ENCODE measurements at regions not wholly inside any gene's neighbourhood (a gene's known extent, or its start where the extent isn't known, plus 50 kb on each side); places are given as distances from the start of the nearest gene placed in this dataset.

- Histone ChIP-seq H3K9me3 (ENCODE audit: control insufficient read depth in 2 of 2, low read length in 2 of 2) (no peaks in the 10 kb centered on the region), H3K9ac (ENCODE audit: low read depth in 1 of 2, low read length in 2 of 2) (no peak overlapping the region), H3K4me3 (ENCODE audit: low read length in 2 of 2) (no peak overlapping the region), H3K36me3 (ENCODE audit: control insufficient read depth in 2 of 2, insufficient read depth in 2 of 2, low read length in 2 of 2) (no peaks in the 10 kb centered on the region), H3K27ac (ENCODE audit: low read depth in 2 of 2, low read length in 2 of 2) (no peak overlapping the region), H3K27me3 (ENCODE audit: control insufficient read depth in 2 of 2, insufficient read depth in 2 of 2, low read length in 2 of 2) (peaks cover 0 to 2% of the 10 kb centered on the region in 2 donors), H3K4me1 (ENCODE audit: control insufficient read depth in 2 of 2, insufficient read depth in 2 of 2, low read length in 2 of 2) (no peaks in the 10 kb centered on the region)
These were observed 118.9 kb upstream of the IRX3 start for GRCh38 chr16:54405478-54405877.

GRCh38 chr16:54403580-54403979 lies 117.0 kb upstream of the IRX3 start:
- no peaks in the 10 kb centered on the region for H3K4me1 ChIP-seq (ENCODE audit: control insufficient read depth in 2 of 2, insufficient read depth in 2 of 2, low read length in 2 of 2)
- H3K36me3 ChIP-seq (ENCODE audit: control insufficient read depth in 2 of 2, insufficient read depth in 2 of 2, low read length in 2 of 2), result no peaks in the 10 kb centered on the region
- H3K27ac ChIP-seq (ENCODE audit: low read depth in 2 of 2, low read length in 2 of 2), result no peak overlapping the region

GRCh38 chr16:54402873-54403272 lies 116.3 kb upstream of the IRX3 start:
- H3K4me3 ChIP-seq (ENCODE audit: low read length in 2 of 2), result no peak overlapping the region
- H3K27me3 ChIP-seq (ENCODE audit: control insufficient read depth in 2 of 2, insufficient read depth in 2 of 2, low read length in 2 of 2), result peaks cover 0 to 3% of the 10 kb centered on the region in 2 donors
- no peaks in the 10 kb centered on the region for H3K36me3 ChIP-seq (ENCODE audit: control insufficient read depth in 2 of 2, insufficient read depth in 2 of 2, low read length in 2 of 2)
- no peak overlapping the region for H3K9ac ChIP-seq (ENCODE audit: low read depth in 1 of 2, low read length in 2 of 2)
- H3K4me1 ChIP-seq (ENCODE audit: control insufficient read depth in 2 of 2, insufficient read depth in 2 of 2, low read length in 2 of 2), result no peaks in the 10 kb centered on the region
- H3K9me3 ChIP-seq (ENCODE audit: control insufficient read depth in 2 of 2, low read length in 2 of 2), result no peaks in the 10 kb centered on the region
- no peak overlapping the region for H3K27ac ChIP-seq (ENCODE audit: low read depth in 2 of 2, low read length in 2 of 2)

More at GRCh38 chr16:54403580-54403979, 117.0 kb upstream of the IRX3 start:
- no peaks in the 10 kb centered on the region for H3K9me3 ChIP-seq (ENCODE audit: control insufficient read depth in 2 of 2, low read length in 2 of 2)
- H3K9ac ChIP-seq (ENCODE audit: low read depth in 1 of 2, low read length in 2 of 2), result no peak overlapping the region
- no peak overlapping the region for H3K4me3 ChIP-seq (ENCODE audit: low read length in 2 of 2)
- H3K27me3 ChIP-seq (ENCODE audit: control insufficient read depth in 2 of 2, insufficient read depth in 2 of 2, low read length in 2 of 2), result peaks cover 0 to 1% of the 10 kb centered on the region in 2 donors

- Histone ChIP-seq H3K4me3 (ENCODE audit: low read length in 2 of 2) (no peak overlapping the region), H3K4me1 (ENCODE audit: control insufficient read depth in 2 of 2, insufficient read depth in 2 of 2, low read length in 2 of 2) (no peaks in the 10 kb centered on the region), H3K9me3 (ENCODE audit: control insufficient read depth in 2 of 2, low read length in 2 of 2) (no peaks in the 10 kb centered on the region), H3K27me3 (ENCODE audit: control insufficient read depth in 2 of 2, insufficient read depth in 2 of 2, low read length in 2 of 2) (peaks cover 0 to 3% of the 10 kb centered on the region in 2 donors), H3K36me3 (ENCODE audit: control insufficient read depth in 2 of 2, insufficient read depth in 2 of 2, low read length in 2 of 2) (no peaks in the 10 kb centered on the region), H3K9ac (ENCODE audit: low read depth in 1 of 2, low read length in 2 of 2) (no peak overlapping the region), H3K27ac (ENCODE audit: low read depth in 2 of 2, low read length in 2 of 2) (no peak overlapping the region)
These were observed 115.7 kb upstream of the IRX3 start for GRCh38 chr16:54402270-54402669.

GRCh38 chr16:54400261-54400660 lies 113.7 kb upstream of the IRX3 start:
- no peaks in the 10 kb centered on the region for H3K36me3 ChIP-seq (ENCODE audit: control insufficient read depth in 2 of 2, insufficient read depth in 2 of 2, low read length in 2 of 2)
- no peaks in the 10 kb centered on the region for H3K4me1 ChIP-seq (ENCODE audit: control insufficient read depth in 2 of 2, insufficient read depth in 2 of 2, low read length in 2 of 2)
- H3K27ac ChIP-seq (ENCODE audit: low read depth in 2 of 2, low read length in 2 of 2), result no peak overlapping the region
- no peaks in the 10 kb centered on the region for H3K9me3 ChIP-seq (ENCODE audit: control insufficient read depth in 2 of 2, low read length in 2 of 2)
- H3K9ac ChIP-seq (ENCODE audit: low read depth in 1 of 2, low read length in 2 of 2), result no peak overlapping the region
- H3K4me3 ChIP-seq (ENCODE audit: low read length in 2 of 2), result no peak overlapping the region
- peaks cover 0 to 3% of the 10 kb centered on the region in 2 donors for H3K27me3 ChIP-seq (ENCODE audit: control insufficient read depth in 2 of 2, insufficient read depth in 2 of 2, low read length in 2 of 2)

GRCh38 chr16:54398986-54399385 lies 112.4 kb upstream of the IRX3 start:
- no peak overlapping the region for H3K27ac ChIP-seq (ENCODE audit: low read depth in 2 of 2, low read length in 2 of 2)
- H3K9ac ChIP-seq (ENCODE audit: low read depth in 1 of 2, low read length in 2 of 2), result no peak overlapping the region
- H3K9me3 ChIP-seq (ENCODE audit: control insufficient read depth in 2 of 2, low read length in 2 of 2), result no peaks in the 10 kb centered on the region
- peaks cover 0 to 3% of the 10 kb centered on the region in 2 donors for H3K27me3 ChIP-seq (ENCODE audit: control insufficient read depth in 2 of 2, insufficient read depth in 2 of 2, low read length in 2 of 2)
- no peak overlapping the region for H3K4me3 ChIP-seq (ENCODE audit: low read length in 2 of 2)
- H3K4me1 ChIP-seq (ENCODE audit: control insufficient read depth in 2 of 2, insufficient read depth in 2 of 2, low read length in 2 of 2), result no peaks in the 10 kb centered on the region
- no peaks in the 10 kb centered on the region for H3K36me3 ChIP-seq (ENCODE audit: control insufficient read depth in 2 of 2, insufficient read depth in 2 of 2, low read length in 2 of 2)

- no peaks in the 10 kb centered on the region for H3K9me3 ChIP-seq (ENCODE audit: control insufficient read depth in 2 of 2, low read length in 2 of 2)
- peaks cover 0 to 3% of the 10 kb centered on the region in 2 donors for H3K27me3 ChIP-seq (ENCODE audit: control insufficient read depth in 2 of 2, insufficient read depth in 2 of 2, low read length in 2 of 2)
- no peak overlapping the region for H3K4me3 ChIP-seq (ENCODE audit: low read length in 2 of 2)
- no peak overlapping the region for H3K27ac ChIP-seq (ENCODE audit: low read depth in 2 of 2, low read length in 2 of 2)
- H3K4me1 ChIP-seq (ENCODE audit: control insufficient read depth in 2 of 2, insufficient read depth in 2 of 2, low read length in 2 of 2), result no peaks in the 10 kb centered on the region
- H3K36me3 ChIP-seq (ENCODE audit: control insufficient read depth in 2 of 2, insufficient read depth in 2 of 2, low read length in 2 of 2), result no peaks in the 10 kb centered on the region
- H3K9ac ChIP-seq (ENCODE audit: low read depth in 1 of 2, low read length in 2 of 2), result no peak overlapping the region
These were observed 111.3 kb upstream of the IRX3 start for GRCh38 chr16:54397838-54398237.

GRCh38 chr16:54397190-54397835 lies 110.7 kb upstream of the IRX3 start:
- Histone ChIP-seq H3K4me1 (ENCODE audit: control insufficient read depth in 2 of 2, insufficient read depth in 2 of 2, low read length in 2 of 2) (no peaks in the 10 kb centered on the region), H3K9me3 (ENCODE audit: control insufficient read depth in 2 of 2, low read length in 2 of 2) (no peaks in the 10 kb centered on the region), H3K36me3 (ENCODE audit: control insufficient read depth in 2 of 2, insufficient read depth in 2 of 2, low read length in 2 of 2) (no peaks in the 10 kb centered on the region), H3K27me3 (ENCODE audit: control insufficient read depth in 2 of 2, insufficient read depth in 2 of 2, low read length in 2 of 2) (peaks cover 0 to 3% of the 10 kb centered on the region in 2 donors), H3K9ac (ENCODE audit: low read depth in 1 of 2, low read length in 2 of 2) (no peak overlapping the region), H3K27ac (ENCODE audit: low read depth in 2 of 2, low read length in 2 of 2) (no peak overlapping the region), H3K4me3 (ENCODE audit: low read length in 2 of 2) (no peak overlapping the region)

- Histone ChIP-seq H3K9ac (ENCODE audit: low read depth in 1 of 2, low read length in 2 of 2) (no peak overlapping the region), H3K36me3 (ENCODE audit: control insufficient read depth in 2 of 2, insufficient read depth in 2 of 2, low read length in 2 of 2) (no peaks in the 10 kb centered on the region), H3K4me1 (ENCODE audit: control insufficient read depth in 2 of 2, insufficient read depth in 2 of 2, low read length in 2 of 2) (no peaks in the 10 kb centered on the region), H3K27ac (ENCODE audit: low read depth in 2 of 2, low read length in 2 of 2) (no peak overlapping the region), H3K27me3 (ENCODE audit: control insufficient read depth in 2 of 2, insufficient read depth in 2 of 2, low read length in 2 of 2) (no peaks in the 10 kb centered on the region), H3K4me3 (ENCODE audit: low read length in 2 of 2) (no peak overlapping the region), H3K9me3 (ENCODE audit: control insufficient read depth in 2 of 2, low read length in 2 of 2) (no peaks in the 10 kb centered on the region)
These were observed 103.4 kb upstream of the IRX3 start for GRCh38 chr16:54389836-54390494.

- no peaks in the 10 kb centered on the region for H3K4me1 ChIP-seq (ENCODE audit: control insufficient read depth in 2 of 2, insufficient read depth in 2 of 2, low read length in 2 of 2)
- H3K9ac ChIP-seq (ENCODE audit: low read depth in 1 of 2, low read length in 2 of 2), result no peak overlapping the region
- H3K36me3 ChIP-seq (ENCODE audit: control insufficient read depth in 2 of 2, insufficient read depth in 2 of 2, low read length in 2 of 2), result no peaks in the 10 kb centered on the region
- H3K27ac ChIP-seq (ENCODE audit: low read depth in 2 of 2, low read length in 2 of 2), result no peak overlapping the region
- no peak overlapping the region for H3K4me3 ChIP-seq (ENCODE audit: low read length in 2 of 2)
- H3K27me3 ChIP-seq (ENCODE audit: control insufficient read depth in 2 of 2, insufficient read depth in 2 of 2, low read length in 2 of 2), result no peaks in the 10 kb centered on the region
- no peaks in the 10 kb centered on the region for H3K9me3 ChIP-seq (ENCODE audit: control insufficient read depth in 2 of 2, low read length in 2 of 2)
These were observed 98.6 kb upstream of the IRX3 start for GRCh38 chr16:54385141-54385540.
